CD4-positive, alpha-beta memory T cell (primary cell): ENCODE measurements at regions not wholly inside any gene's neighbourhood (a gene's known extent, or its start where the extent isn't known, plus 50 kb on each side); places are given as distances from the start of the nearest gene placed in this dataset.

ENCODE experiments used
- CTCF ChIA-PET: fragments of 350-600 bp; sonication (Branson Sonifier 250); formaldehyde crosslinking; loops from one replicate; lab custom pipeline; 2021; ENCODE audit warnings: inconsistent platforms; ENCODE audit not compliant: partially characterized antibody; lab: Charles Lee
- POLR2A ChIA-PET: fragments of 350-600 bp; sonication (Branson Sonifier 250); formaldehyde crosslinking; loops from one replicate; lab custom pipeline; 2021; ENCODE audit not compliant: partially characterized antibody; lab: Charles Lee
- DNase-seq, 5 donors: peaks; one replicate each; pipeline versions ENCODE4 v3.0.0 to v3.0.0-alpha.2; 2020 to 2022; ENCODE audit warnings: mixed read lengths in 1 of 5
- H3K27ac ChIP-seq: one replicate; pipeline ENCODE4 v1.7.0; 2013; ENCODE audit warnings: low read depth, low read length
- H3K27me3 ChIP-seq: 2 replicates; pipeline ENCODE4 v1.7.0; 2013; ENCODE audit warnings: mild to moderate bottlenecking, low read length, moderate library complexity; ENCODE audit not compliant: insufficient read depth
- H3K36me3 ChIP-seq: 2 replicates; pipeline ENCODE4 v1.7.0; 2013; ENCODE audit warnings: mild to moderate bottlenecking, low read length, moderate library complexity; ENCODE audit not compliant: insufficient read depth
- H3K4me1 ChIP-seq: 2 replicates; pipeline ENCODE4 v1.7.0; 2013; ENCODE audit warnings: mild to moderate bottlenecking, low read length, moderate library complexity; ENCODE audit not compliant: insufficient read depth
- H3K4me3 ChIP-seq, 2 donors: one replicate each; pipeline ENCODE4 v1.7.0; 2013; ENCODE audit warnings: low read length in 2 of 2, mild to moderate bottlenecking in 1 of 2
- H3K9me3 ChIP-seq, 2 donors: one replicate each; pipeline ENCODE4 v1.7.0; 2013; ENCODE audit warnings: low read length in 2 of 2, control low read depth in 1 of 2; ENCODE audit not compliant: control insufficient read depth in 1 of 2
- H3K27ac Mint-ChIP-seq, 7 donors: one replicate each; pipeline ENCODE4 v1.8.0; 2020 to 2021; ENCODE audit warnings: mixed read lengths in 7 of 7, mild to moderate bottlenecking in 6 of 7, inconsistent platforms in 3 of 7, moderate library complexity in 3 of 7
- H3K27me3 Mint-ChIP-seq, 2 donors: one replicate each; pipeline ENCODE4 v1.8.0; 2020 to 2021; ENCODE audit warnings: mixed read lengths in 2 of 2
- H3K36me3 Mint-ChIP-seq, 2 donors: one replicate each; pipeline ENCODE4 v1.8.0; 2020 to 2021; ENCODE audit warnings: mixed read lengths in 2 of 2, inconsistent platforms in 1 of 2, mild to moderate bottlenecking in 1 of 2
- H3K4me1 Mint-ChIP-seq, 4 donors: one replicate each; pipeline ENCODE4 v1.8.0; 2020 to 2021; ENCODE audit warnings: mixed read lengths in 4 of 4, mild to moderate bottlenecking in 1 of 4
- H3K4me3 Mint-ChIP-seq, 8 donors: one replicate each; pipeline ENCODE4 v1.8.0; 2020 to 2021; ENCODE audit warnings: mixed read lengths in 8 of 8, mild to moderate bottlenecking in 7 of 8, moderate library complexity in 6 of 8, inconsistent platforms in 3 of 8
- H3K9me3 Mint-ChIP-seq, 8 donors: one replicate each; pipeline ENCODE4 v1.8.0; 2020 to 2021; ENCODE audit warnings: mixed read lengths in 8 of 8, mild to moderate bottlenecking in 5 of 8, inconsistent platforms in 3 of 8, moderate library complexity in 1 of 8
- intact Hi-C: fragments of 100-400 bp; cut with micrococcal nuclease; formaldehyde crosslinking; loops from one replicate; pipeline ENCODE4 v1.15.1; 2023

DNA sequence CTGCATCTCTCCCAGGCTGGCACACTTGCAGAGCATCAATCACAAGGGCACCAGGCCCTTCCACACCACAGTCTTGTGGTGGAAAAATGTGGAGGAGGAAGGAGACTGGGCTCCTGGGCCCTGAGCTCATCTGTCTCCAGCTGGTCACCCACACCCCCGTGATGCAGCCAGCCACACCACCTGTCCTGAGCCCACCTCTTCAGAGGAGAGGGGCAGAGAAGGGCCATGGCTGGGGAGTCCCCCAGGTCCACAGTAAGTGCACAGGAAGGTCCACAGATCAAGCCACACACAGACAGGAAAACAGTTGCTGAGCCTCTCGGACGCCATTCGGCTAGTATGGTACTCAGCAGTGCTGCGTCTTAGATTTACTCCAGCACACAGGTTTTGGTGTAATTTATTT is 203.5 kb upstream of the SALL3 start:
- ChIA-PET POLR2A (no interaction called here), CTCF (no interaction called here)
- no peaks in the 10 kb centered on the region for H3K27me3 Mint-ChIP-seq
- H3K27ac Mint-ChIP-seq, result no peak overlapping the region
- Histone ChIP-seq H3K27me3 (no peaks in the 10 kb centered on the region), H3K9me3 (no peaks in the 10 kb centered on the region), H3K27ac (no peak overlapping the region), H3K36me3 (no peaks in the 10 kb centered on the region), H3K4me1 (no peaks in the 10 kb centered on the region), H3K4me3 (no peak overlapping the region)
- H3K4me3 Mint-ChIP-seq, result no peak overlapping the region
- DNase-seq, result no peak
- H3K36me3 Mint-ChIP-seq, result no peaks in the 10 kb centered on the region
- intact Hi-C loops, result no loop called here
- peaks cover 0 to 1% (median 0%) of the 10 kb centered on the region in 8 donors for H3K9me3 Mint-ChIP-seq
- no peaks in the 10 kb centered on the region for H3K4me1 Mint-ChIP-seq

- Histone ChIP-seq H3K4me3 (no peak overlapping the region), H3K36me3 (no peaks in the 10 kb centered on the region), H3K27ac (no peak overlapping the region), H3K9me3 (no peaks in the 10 kb centered on the region), H3K4me1 (no peaks in the 10 kb centered on the region), H3K27me3 (no peaks in the 10 kb centered on the region)
- ChIA-PET CTCF (no interaction called here), POLR2A (no interaction called here)
- Mint-ChIP-seq H3K4me3 (no peak overlapping the region), H3K36me3 (no peaks in the 10 kb centered on the region), H3K4me1 (no peaks in the 10 kb centered on the region), H3K9me3 (no peaks in the 10 kb centered on the region), H3K27ac (no peak overlapping the region), H3K27me3 (no peaks in the 10 kb centered on the region)
- no peak for DNase-seq
- intact Hi-C loops, result no loop called here
These were observed 202.8 kb upstream of the SALL3 start for GRCh38 chr18:78776706-78777285.

GRCh38 chr18:78777992-78778391 is 201.6 kb upstream of the SALL3 start:
- CTCF ChIA-PET, result no interaction called here
- Mint-ChIP-seq H3K4me1 (no peaks in the 10 kb centered on the region), H3K36me3 (no peaks in the 10 kb centered on the region), H3K27me3 (no peaks in the 10 kb centered on the region), H3K27ac (no peak overlapping the region), H3K9me3 (no peaks in the 10 kb centered on the region), H3K4me3 (no peak overlapping the region)
- Histone ChIP-seq H3K27me3 (no peaks in the 10 kb centered on the region), H3K9me3 (no peaks in the 10 kb centered on the region), H3K36me3 (no peaks in the 10 kb centered on the region), H3K4me3 (no peak overlapping the region), H3K27ac (no peak overlapping the region), H3K4me1 (no peaks in the 10 kb centered on the region)
- intact Hi-C loops, result no loop called here
- DNase-seq, result no peak
- POLR2A ChIA-PET, result no interaction called here

- Histone ChIP-seq H3K27ac (no peak overlapping the region), H3K27me3 (no peaks in the 10 kb centered on the region), H3K36me3 (no peaks in the 10 kb centered on the region), H3K9me3 (no peaks in the 10 kb centered on the region), H3K4me1 (no peaks in the 10 kb centered on the region), H3K4me3 (no peak overlapping the region)
- no peak for DNase-seq
- CTCF ChIA-PET, result no interaction called here
- no peaks in the 10 kb centered on the region for H3K36me3 Mint-ChIP-seq
- H3K4me3 Mint-ChIP-seq, result no peak overlapping the region
- intact Hi-C loops, result no loop called here
- H3K4me1 Mint-ChIP-seq, result no peaks in the 10 kb centered on the region
- no peak overlapping the region for H3K27ac Mint-ChIP-seq
- H3K9me3 Mint-ChIP-seq, result no peaks in the 10 kb centered on the region
- no peaks in the 10 kb centered on the region for H3K27me3 Mint-ChIP-seq
- POLR2A ChIA-PET, result no interaction called here
These were observed 201.0 kb upstream of the SALL3 start for GRCh38 chr18:78778651-78779050.

DNA sequence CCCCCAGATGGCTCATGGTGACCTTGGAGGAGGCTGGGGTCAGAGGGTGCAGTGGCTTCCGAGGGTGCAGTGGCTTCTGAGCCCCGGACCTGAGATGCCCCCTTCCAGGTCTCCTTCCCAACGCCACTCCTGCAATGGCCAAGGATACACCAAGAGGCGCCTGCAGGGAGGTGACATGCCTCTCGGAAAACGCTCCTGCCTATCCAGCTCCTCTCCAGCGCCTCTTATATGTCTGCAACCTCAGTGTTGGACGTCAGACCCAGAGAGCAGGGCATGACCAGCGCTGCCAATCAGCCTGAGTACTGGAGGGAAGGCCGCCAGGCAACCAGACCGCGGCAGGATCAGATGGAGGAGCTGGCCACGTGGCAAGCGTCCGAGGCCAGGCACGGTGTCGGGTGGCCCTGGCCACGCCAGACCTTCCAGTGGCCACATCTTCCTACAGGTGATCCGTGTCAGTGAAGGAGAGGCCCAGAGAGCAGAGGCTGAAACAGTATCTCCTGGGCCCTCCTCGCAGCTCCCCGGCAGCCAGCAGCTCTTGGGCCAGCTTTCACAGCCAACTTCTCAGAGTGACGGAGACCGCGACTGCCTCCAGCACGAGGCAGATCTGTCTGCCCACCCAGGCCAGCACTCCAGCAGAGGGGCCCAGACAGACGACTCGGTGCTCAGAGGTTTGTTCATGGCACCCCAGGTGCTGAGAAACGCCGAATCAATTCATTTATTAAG is 199.5 kb upstream of the SALL3 start:
- ChIA-PET POLR2A (no interaction called here), CTCF (no interaction called here)
- Histone ChIP-seq H3K9me3 (no peaks in the 10 kb centered on the region), H3K27ac (no peak overlapping the region), H3K36me3 (no peaks in the 10 kb centered on the region), H3K4me3 (no peak overlapping the region), H3K4me1 (no peaks in the 10 kb centered on the region), H3K27me3 (no peaks in the 10 kb centered on the region)
- Mint-ChIP-seq H3K9me3 (peaks cover 0 to 3% (median 0%) of the 10 kb centered on the region in 8 donors), H3K4me1 (no peaks in the 10 kb centered on the region), H3K4me3 (no peak overlapping the region), H3K27ac (no peak overlapping the region), H3K36me3 (no peaks in the 10 kb centered on the region), H3K27me3 (no peaks in the 10 kb centered on the region)
- no peak for DNase-seq
- intact Hi-C loops, result no loop called here

DNA sequence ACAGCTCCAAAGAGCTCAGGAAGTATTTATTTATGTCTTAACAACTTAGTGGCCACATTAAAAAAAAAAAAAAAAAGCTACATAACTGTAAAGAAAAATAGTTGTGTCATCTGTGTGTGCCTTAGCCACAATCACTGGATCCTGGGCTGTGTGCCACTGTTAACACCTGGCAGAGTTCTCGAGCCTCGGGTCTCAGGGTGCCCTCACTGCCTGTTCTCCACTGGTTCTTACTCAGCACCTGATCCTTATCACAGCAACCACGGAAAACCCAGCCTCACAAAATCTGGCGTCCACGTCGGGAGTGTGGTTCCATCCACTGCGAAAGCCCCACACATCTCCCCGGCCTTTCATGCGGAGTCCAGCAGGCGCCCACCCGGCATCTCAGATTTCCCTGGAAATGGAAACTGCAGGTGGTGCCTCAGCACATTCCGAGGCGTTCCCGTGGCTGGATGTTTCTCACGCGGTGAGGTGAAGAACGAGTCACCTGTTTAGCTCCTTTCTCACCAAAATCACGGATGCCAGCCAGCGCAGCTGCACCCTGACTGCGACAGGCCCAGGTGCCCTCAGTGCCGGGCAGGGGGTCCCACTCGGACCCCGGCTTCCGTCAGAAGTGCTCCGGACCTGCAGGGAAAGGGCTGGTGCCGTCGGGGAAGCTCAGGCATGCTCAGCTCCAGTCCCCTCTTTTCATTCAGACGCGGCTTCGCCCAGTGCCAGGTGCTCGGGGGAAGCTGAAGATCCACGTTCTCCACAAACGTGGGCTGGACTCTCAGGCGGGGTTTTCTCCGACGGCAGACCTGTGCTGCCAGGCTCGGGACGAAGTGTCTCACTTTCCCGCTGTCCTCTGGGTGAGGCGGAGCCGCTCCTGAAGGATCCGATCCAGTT is 198.7 kb upstream of the SALL3 start:
- POLR2A ChIA-PET, result no interaction called here

DNA sequence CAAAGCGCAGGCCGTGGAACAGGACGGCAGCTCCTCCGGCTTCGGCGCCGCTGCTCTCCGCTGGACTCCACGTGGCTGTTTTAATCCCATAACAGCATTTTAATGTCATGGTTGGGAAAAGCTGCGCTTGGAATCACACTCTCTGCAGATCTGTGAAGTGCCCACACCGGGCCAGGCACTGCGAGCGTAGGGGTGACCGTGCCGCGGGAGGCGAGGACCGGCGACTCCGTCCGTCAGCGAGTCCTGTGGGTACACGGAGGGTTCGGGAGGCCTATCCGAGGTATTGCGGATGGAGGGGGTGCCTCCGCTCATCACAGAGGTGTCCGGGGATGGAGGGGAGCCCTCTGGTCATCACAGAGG is 198.0 kb upstream of the SALL3 start:
- no peaks in the 10 kb centered on the region for H3K27me3 ChIP-seq
- CTCF ChIA-PET, result no interaction called here
- no peaks in the 10 kb centered on the region for H3K4me1 ChIP-seq
- intact Hi-C loops, result no loop called here
- Mint-ChIP-seq H3K4me1 (no peaks in the 10 kb centered on the region), H3K4me3 (no peak overlapping the region), H3K27ac (no peak overlapping the region), H3K9me3 (peaks cover 0 to 3% (median 0%) of the 10 kb centered on the region in 8 donors), H3K36me3 (no peaks in the 10 kb centered on the region), H3K27me3 (no peaks in the 10 kb centered on the region)
- DNase-seq, result no peak
- H3K27ac ChIP-seq, result no peak overlapping the region
- no peaks in the 10 kb centered on the region for H3K36me3 ChIP-seq
- no peak overlapping the region for H3K4me3 ChIP-seq
- POLR2A ChIA-PET, result no interaction called here
- H3K9me3 ChIP-seq, result no peaks in the 10 kb centered on the region

More for the DNA sequence above, 198.7 kb upstream of the SALL3 start:
- no peaks in the 10 kb centered on the region for H3K36me3 Mint-ChIP-seq
- no peak overlapping the region for H3K4me3 Mint-ChIP-seq
- peaks cover 0 to 3% (median 0%) of the 10 kb centered on the region in 8 donors for H3K9me3 Mint-ChIP-seq
- no peak for DNase-seq
- intact Hi-C loops, result no loop called here
- H3K27ac Mint-ChIP-seq, result no peak overlapping the region
- Histone ChIP-seq H3K4me1 (no peaks in the 10 kb centered on the region), H3K4me3 (no peak overlapping the region), H3K9me3 (no peaks in the 10 kb centered on the region), H3K36me3 (no peaks in the 10 kb centered on the region), H3K27ac (no peak overlapping the region), H3K27me3 (no peaks in the 10 kb centered on the region)
- CTCF ChIA-PET, result no interaction called here
- no peaks in the 10 kb centered on the region for H3K4me1 Mint-ChIP-seq
- no peaks in the 10 kb centered on the region for H3K27me3 Mint-ChIP-seq
